HCT116 (cell line): ENCODE measurements at regions not wholly inside any gene's neighbourhood (a gene's known extent, or its start where the extent isn't known, plus 50 kb on each side); places are given as distances from the start of the nearest gene placed in this dataset.

Source experiments
- ATAC-seq: fragments of 200-7000 bp; cut with Tn5 transposase; 2 replicates; pipeline ENCODE4 v1.9.1; 2020; ENCODE audit warnings: mild to moderate bottlenecking, moderate library complexity
- BruUV-seq: library from RNA; stranded (reverse); fragments of 400-500 nt; replicated peaks from 2 replicates; lab custom pipeline; 2021; lab: Mats Ljungman, UMichigan
- CTCF ChIA-PET: fragments of 300-600 bp; sonication (Branson Sonifier 250); formaldehyde crosslinking; loops from one replicate; lab custom pipeline; 2021; ENCODE audit warnings: antibody characterized with exemption; lab: Charles Lee
- POLR2A ChIA-PET: fragments of 300-600, 350-600 bp; sonication (Branson Sonifier 250); formaldehyde crosslinking; loops from one replicate; lab custom pipeline; 2021; ENCODE audit warnings: antibody characterized with exemption; lab: Charles Lee
- RAD21 ChIA-PET, 2 experiments: fragments of 300-600 bp; sonication (Branson Sonifier 250); formaldehyde crosslinking; loops; one replicate each; lab custom pipeline; 2023; ENCODE audit warnings: low total read pairs in 2 of 2; ENCODE audit not compliant: uncharacterized antibody in 2 of 2, unreplicated experiment in 2 of 2, low non-redundant PET in 1 of 2; lab: Charles Lee
- DNase-seq: peaks from one replicate; pipeline ENCODE4 v3.0.0-alpha.2; 2010; ENCODE audit warnings: low read depth, low spot score
- H2AFZ ChIP-seq: fragments of 200-600 bp; shearing (Covaris generic), sonication (generic); 2 replicates; pipeline ENCODE4 v1.6.1; 2017; ENCODE audit warnings: low read depth, mixed run types, mixed read lengths, antibody characterized with exemption, low read length; ENCODE audit not compliant: poor library complexity, severe bottlenecking
- H3K27ac ChIP-seq: 2 replicates; pipeline ENCODE4 v1.5.1; 2012; ENCODE audit warnings: low read depth, low read length
- H3K27me3 ChIP-seq: fragments of 200-600 bp; sonication (generic); 2 replicates; pipeline ENCODE4 v1.6.1; 2016; ENCODE audit warnings: mixed run types, low read length, mixed read lengths; ENCODE audit not compliant: insufficient read depth
- H3K36me3 ChIP-seq, 2 experiments: fragments of 200-500 bp in 1 of 2; fragments of 200-600 bp in 1 of 2; sonication (Bioruptor generic) in 1 of 2; sonication (generic) in 1 of 2; 2 replicates each; pipeline versions ENCODE4 v1.5.1 to v1.6.1; 2014 to 2016; ENCODE audit warnings: low read length in 2 of 2, inconsistent platforms in 1 of 2, mixed read lengths in 1 of 2, mixed run types in 1 of 2; ENCODE audit not compliant: insufficient read depth in 2 of 2, control insufficient read depth in 1 of 2
- H3K4me1 ChIP-seq, 2 experiments: fragments of 200-600 bp in 1 of 2; sonication (generic) in 1 of 2; 2 replicates each; pipeline versions ENCODE4 v1.5.1 to v1.6.1; 2012 to 2017; ENCODE audit warnings: low read length in 2 of 2, inconsistent platforms in 1 of 2, mild to moderate bottlenecking in 1 of 2, mixed read lengths in 1 of 2, mixed run types in 1 of 2, moderate library complexity in 1 of 2; ENCODE audit not compliant: insufficient read depth in 2 of 2, control insufficient read depth in 1 of 2
- H3K4me2 ChIP-seq: fragments of 200-600 bp; sonication (generic); 2 replicates; pipeline ENCODE4 v1.6.1; 2017; ENCODE audit warnings: mixed run types, low read length, mixed read lengths
- H3K4me3 ChIP-seq, 2 experiments: fragments of 200-600 bp in 1 of 2; sonication (generic) in 1 of 2; replicated peaks in 1 of 2; 2 replicates each; pipeline ENCODE4 v1.5.1; 2011 to 2016; ENCODE audit warnings: low read length in 2 of 2, control low read depth in 1 of 2, low read depth in 1 of 2, mild to moderate bottlenecking in 1 of 2, mixed read lengths in 1 of 2, mixed run types in 1 of 2
- H3K79me2 ChIP-seq: fragments of 200-600 bp; sonication (generic); 2 replicates; pipeline ENCODE4 v1.6.1; 2017; ENCODE audit warnings: mild to moderate bottlenecking, mixed run types, low read length, moderate library complexity, mixed read lengths; ENCODE audit not compliant: insufficient read depth
- H3K9ac ChIP-seq: fragments of 200-600 bp; sonication (generic); 2 replicates; pipeline ENCODE4 v1.6.1; 2016; ENCODE audit warnings: low read length, mixed read lengths
- H3K9me2 ChIP-seq: fragments of 200-600 bp; sonication (generic), shearing (Covaris generic); 2 replicates; pipeline ENCODE4 v1.6.1; 2017; ENCODE audit warnings: mixed run types, mild to moderate bottlenecking, moderate library complexity; ENCODE audit not compliant: insufficient read depth
- H3K9me3 ChIP-seq, 2 experiments: fragments of 200-500 bp in 1 of 2; fragments of 200-600 bp in 1 of 2; sonication (Bioruptor generic) in 1 of 2; sonication (generic) in 1 of 2; 2 replicates each; pipeline ENCODE4 v1.6.1; 2014 to 2017; ENCODE audit warnings: low read length in 2 of 2, mixed read lengths in 2 of 2, inconsistent platforms in 1 of 2, low read depth in 1 of 2, mild to moderate bottlenecking in 1 of 2, mixed run types in 1 of 2, moderate library complexity in 1 of 2; ENCODE audit not compliant: control insufficient read depth in 1 of 2, insufficient read depth in 1 of 2
- H4K20me1 ChIP-seq: fragments of 200-600 bp; sonication (generic), shearing (Covaris generic); 2 replicates; pipeline ENCODE4 v1.6.1; 2017; ENCODE audit warnings: mixed run types, mild to moderate bottlenecking, moderate library complexity; ENCODE audit not compliant: insufficient read depth
- CBX3 ChIP-seq: IDR thresholded peaks from 2 replicates; pipeline ENCODE4 v1.6.1; 2012; ENCODE audit warnings: low read depth
- CEBPB ChIP-seq: IDR thresholded peaks from 2 replicates; pipeline ENCODE4 v1.6.1; 2012; ENCODE audit warnings: low read depth
- EGR1 ChIP-seq: IDR thresholded peaks from 2 replicates; pipeline ENCODE4 v1.6.1; 2012; ENCODE audit warnings: low read depth
- MAX ChIP-seq: IDR thresholded peaks from 2 replicates; pipeline ENCODE4 v1.6.1; 2012
- POLR2AphosphoS5 ChIP-seq: IDR thresholded peaks from 2 replicates; pipeline ENCODE4 v1.6.1; 2011; ENCODE audit warnings: mild to moderate bottlenecking, low read depth, low read length, moderate library complexity
- RAD21 ChIP-seq: IDR thresholded peaks from 2 replicates; pipeline ENCODE4 v1.6.1; 2012; ENCODE audit warnings: low read depth, mild to moderate bottlenecking
- SIN3A ChIP-seq: IDR thresholded peaks from 2 replicates; pipeline ENCODE4 v1.6.1; 2012; ENCODE audit warnings: low read depth
- SRF ChIP-seq: IDR thresholded peaks from 2 replicates; pipeline ENCODE4 v1.6.1; 2012; ENCODE audit warnings: low read depth
- ZBTB33 ChIP-seq: IDR thresholded peaks from 2 replicates; pipeline ENCODE4 v1.6.1; 2011; ENCODE audit warnings: mild to moderate bottlenecking, low read length, moderate library complexity; ENCODE audit not compliant: insufficient replicate concordance; ENCODE audit errors: extremely low read depth
- ZNF274 ChIP-seq: fragments of 200-500 bp; sonication (Bioruptor generic); IDR thresholded peaks from 2 replicates; pipeline ENCODE4 v1.6.1; 2014; ENCODE audit warnings: mild to moderate bottlenecking, low read depth, low read length, inconsistent platforms
- intact Hi-C: fragments of 100-400 bp; cut with micrococcal nuclease; formaldehyde crosslinking; loops from 2 replicates; pipeline ENCODE4 v1.10.0; 2022
- TF ChIP-seq, protein P1 (sequence below): IDR thresholded peaks from 2 replicates; pipeline ENCODE4 v1.6.1; 2012; ENCODE audit warnings: low read depth

- Histone ChIP-seq H3K9me2 (no peaks in the 10 kb centered on the region), H3K4me3 (no peak overlapping the region), H3K27me3 (no peaks in the 10 kb centered on the region), H3K9ac (no peak overlapping the region), H3K36me3 (no peaks in the 10 kb centered on the region), H3K9me3 (no peaks in the 10 kb centered on the region), H3K4me2 (no peak overlapping the region), H2AFZ (no peak overlapping the region), H3K79me2 (no peaks in the 10 kb centered on the region), H3K4me1 (no peaks in the 10 kb centered on the region), H3K27ac (no peak overlapping the region), H4K20me1 (no peaks in the 10 kb centered on the region)
- DNase-seq = no peak
- no peak for TF ChIP-seq MAX
- TF ChIP-seq, protein P1, sequence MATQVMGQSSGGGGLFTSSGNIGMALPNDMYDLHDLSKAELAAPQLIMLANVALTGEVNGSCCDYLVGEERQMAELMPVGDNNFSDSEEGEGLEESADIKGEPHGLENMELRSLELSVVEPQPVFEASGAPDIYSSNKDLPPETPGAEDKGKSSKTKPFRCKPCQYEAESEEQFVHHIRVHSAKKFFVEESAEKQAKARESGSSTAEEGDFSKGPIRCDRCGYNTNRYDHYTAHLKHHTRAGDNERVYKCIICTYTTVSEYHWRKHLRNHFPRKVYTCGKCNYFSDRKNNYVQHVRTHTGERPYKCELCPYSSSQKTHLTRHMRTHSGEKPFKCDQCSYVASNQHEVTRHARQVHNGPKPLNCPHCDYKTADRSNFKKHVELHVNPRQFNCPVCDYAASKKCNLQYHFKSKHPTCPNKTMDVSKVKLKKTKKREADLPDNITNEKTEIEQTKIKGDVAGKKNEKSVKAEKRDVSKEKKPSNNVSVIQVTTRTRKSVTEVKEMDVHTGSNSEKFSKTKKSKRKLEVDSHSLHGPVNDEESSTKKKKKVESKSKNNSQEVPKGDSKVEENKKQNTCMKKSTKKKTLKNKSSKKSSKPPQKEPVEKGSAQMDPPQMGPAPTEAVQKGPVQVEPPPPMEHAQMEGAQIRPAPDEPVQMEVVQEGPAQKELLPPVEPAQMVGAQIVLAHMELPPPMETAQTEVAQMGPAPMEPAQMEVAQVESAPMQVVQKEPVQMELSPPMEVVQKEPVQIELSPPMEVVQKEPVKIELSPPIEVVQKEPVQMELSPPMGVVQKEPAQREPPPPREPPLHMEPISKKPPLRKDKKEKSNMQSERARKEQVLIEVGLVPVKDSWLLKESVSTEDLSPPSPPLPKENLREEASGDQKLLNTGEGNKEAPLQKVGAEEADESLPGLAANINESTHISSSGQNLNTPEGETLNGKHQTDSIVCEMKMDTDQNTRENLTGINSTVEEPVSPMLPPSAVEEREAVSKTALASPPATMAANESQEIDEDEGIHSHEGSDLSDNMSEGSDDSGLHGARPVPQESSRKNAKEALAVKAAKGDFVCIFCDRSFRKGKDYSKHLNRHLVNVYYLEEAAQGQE = no peak
- no peak for TF ChIP-seq ZNF274
- TF ChIP-seq CBX3 = no peak
- no peak for TF ChIP-seq SRF
- no peak for TF ChIP-seq CEBPB
- TF ChIP-seq POLR2AphosphoS5 = no peak
- ChIA-PET POLR2A (no interaction called here), CTCF (no interaction called here), RAD21 (no interaction called here)
- ATAC-seq = no peak
- intact Hi-C loops = no loop called here
- BruUV-seq = no TSS peak
Observed at GRCh38 chr2:59926731-59927130, 626.7 kb downstream of the BCL11A start.

DNA sequence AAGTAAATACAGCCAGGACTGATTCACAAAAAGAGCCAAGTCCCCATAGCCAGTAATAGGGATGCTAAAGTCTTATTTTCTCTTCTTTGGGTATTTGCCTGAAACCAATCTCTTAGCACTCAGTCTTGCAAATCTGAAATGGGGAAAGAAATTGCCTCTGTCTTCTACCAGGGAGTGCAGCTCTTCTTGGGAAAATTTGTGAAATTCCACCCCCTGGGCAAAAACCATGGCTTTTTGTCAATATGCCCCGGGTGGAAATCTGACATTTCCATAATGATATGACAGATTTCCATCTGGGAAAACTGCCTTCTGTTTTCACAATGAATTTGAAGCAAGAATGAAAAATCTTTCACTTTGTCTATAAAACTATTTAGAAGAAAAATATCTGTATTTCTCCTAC lies 628.1 kb downstream of the BCL11A start:
- H3K36me3 ChIP-seq = no peaks in the 10 kb centered on the region
- DNase-seq (no peak), ATAC-seq (no peak)
- H3K9ac ChIP-seq = no peak overlapping the region
- no peaks in the 10 kb centered on the region for H3K79me2 ChIP-seq
- no TSS peak for BruUV-seq
- ChIA-PET POLR2A (no interaction called here), RAD21 (no interaction called here), CTCF (no interaction called here)
- H3K4me3 ChIP-seq = no peak overlapping the region
- H3K9me2 ChIP-seq = no peaks in the 10 kb centered on the region
- no peak overlapping the region for H3K27ac ChIP-seq
- H3K27me3 ChIP-seq = no peaks in the 10 kb centered on the region
- no peak overlapping the region for H3K4me2 ChIP-seq
- no peaks in the 10 kb centered on the region for H3K9me3 ChIP-seq
- no peaks in the 10 kb centered on the region for H3K4me1 ChIP-seq
- no peak overlapping the region for H2AFZ ChIP-seq
- intact Hi-C loops = no loop called here
- no peaks in the 10 kb centered on the region for H4K20me1 ChIP-seq
- TF ChIP-seq MAX (no peak), RAD21 (no peak), ZBTB33 (no peak), SIN3A (no peak), EGR1 (no peak)
- TF ChIP-seq, protein P1 = no peak
